Right atrium auricular region (tissue), 2 donors: ENCODE measurements at regions not wholly inside any gene's neighbourhood (a gene's known extent, or its start where the extent isn't known, plus 50 kb on each side); places are given as distances from the start of the nearest gene placed in this dataset.

ENCODE experiments used
- DNase-seq: peaks from one replicate; pipeline ENCODE4 v3.0.0-alpha.2; 2019; ENCODE audit warnings: low spot score
- H3K27ac ChIP-seq, 2 donors: fragments of 200-600 bp; sonication (generic); 1 replicate in 1 of 2; 2 replicates in 1 of 2; pipeline ENCODE4 v1.5.1; 2016 to 2019
- H3K27me3 ChIP-seq, 2 donors: fragments of 200-600 bp; sonication (generic); one replicate each; pipeline versions ENCODE4 v1.5.1 to v1.6.0; 2017 to 2019
- H3K36me3 ChIP-seq: fragments of 200-600 bp; sonication (generic); one replicate; pipeline ENCODE4 v1.5.1; 2016
- H3K4me1 ChIP-seq, 2 donors: fragments of 200-600 bp; sonication (generic); one replicate each; pipeline versions ENCODE4 v1.5.1 to v1.6.0; 2017 to 2019
- H3K4me3 ChIP-seq, 2 donors: fragments of 200-600 bp; sonication (generic); 1 replicate in 1 of 2; 2 replicates in 1 of 2; pipeline ENCODE4 v1.5.1; 2017 to 2019; ENCODE audit warnings: mild to moderate bottlenecking in 1 of 2, moderate library complexity in 1 of 2
- H3K9me3 ChIP-seq, 2 donors: fragments of 200-600 bp; sonication (generic); one replicate each; pipeline ENCODE4 v1.5.1; 2019
- TF ChIP-seq, protein P1 (sequence below), 2 donors: fragments of 200-600 bp; sonication (generic); IDR thresholded peaks; one replicate each; pipeline ENCODE4 v1.5.1; 2019; ENCODE audit warnings: antibody characterized with exemption in 2 of 2

DNA sequence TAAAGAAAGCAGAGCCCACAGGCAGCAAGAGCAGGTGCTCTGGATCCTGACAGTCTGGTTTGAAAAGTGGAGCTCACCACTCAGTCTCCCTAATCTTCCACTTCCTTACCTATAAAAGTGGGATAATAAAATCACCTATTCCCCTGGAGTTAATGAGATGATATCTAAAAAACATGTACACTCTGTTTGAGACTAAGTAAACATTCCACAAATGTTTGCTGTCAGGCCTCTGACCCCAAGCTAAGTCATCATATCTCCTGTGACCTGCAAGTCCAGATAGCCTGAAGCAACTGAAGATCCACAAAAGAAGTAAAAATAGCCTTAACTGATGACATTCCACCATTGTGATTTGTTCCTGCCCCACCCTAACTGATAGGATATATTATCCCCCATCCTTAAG lies 1324.5 kb downstream of the XPNPEP1 start:
- H3K4me3 ChIP-seq = no peak overlapping the region
- DNase-seq = no peak
- TF ChIP-seq, protein P1, sequence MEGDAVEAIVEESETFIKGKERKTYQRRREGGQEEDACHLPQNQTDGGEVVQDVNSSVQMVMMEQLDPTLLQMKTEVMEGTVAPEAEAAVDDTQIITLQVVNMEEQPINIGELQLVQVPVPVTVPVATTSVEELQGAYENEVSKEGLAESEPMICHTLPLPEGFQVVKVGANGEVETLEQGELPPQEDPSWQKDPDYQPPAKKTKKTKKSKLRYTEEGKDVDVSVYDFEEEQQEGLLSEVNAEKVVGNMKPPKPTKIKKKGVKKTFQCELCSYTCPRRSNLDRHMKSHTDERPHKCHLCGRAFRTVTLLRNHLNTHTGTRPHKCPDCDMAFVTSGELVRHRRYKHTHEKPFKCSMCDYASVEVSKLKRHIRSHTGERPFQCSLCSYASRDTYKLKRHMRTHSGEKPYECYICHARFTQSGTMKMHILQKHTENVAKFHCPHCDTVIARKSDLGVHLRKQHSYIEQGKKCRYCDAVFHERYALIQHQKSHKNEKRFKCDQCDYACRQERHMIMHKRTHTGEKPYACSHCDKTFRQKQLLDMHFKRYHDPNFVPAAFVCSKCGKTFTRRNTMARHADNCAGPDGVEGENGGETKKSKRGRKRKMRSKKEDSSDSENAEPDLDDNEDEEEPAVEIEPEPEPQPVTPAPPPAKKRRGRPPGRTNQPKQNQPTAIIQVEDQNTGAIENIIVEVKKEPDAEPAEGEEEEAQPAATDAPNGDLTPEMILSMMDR (IDR thresholded peaks at IDR 0.05) = no peak

GRCh38 chr10:108598320-108598695 lies 1325.0 kb downstream of the XPNPEP1 start:
- DNase-seq = no peak
- Histone ChIP-seq H3K4me1 (no peaks in the 10 kb centered on the region), H3K27me3 (no peaks in the 10 kb centered on the region), H3K27ac (no peak overlapping the region), H3K36me3 (no peaks in the 10 kb centered on the region), H3K9me3 (no peaks in the 10 kb centered on the region), H3K4me3 (no peak overlapping the region)
- TF ChIP-seq, protein P1 (IDR thresholded peaks at IDR 0.05) = no peak

More for the DNA sequence above, 1324.5 kb downstream of the XPNPEP1 start:
- Histone ChIP-seq H3K9me3 (no peaks in the 10 kb centered on the region), H3K4me1 (no peaks in the 10 kb centered on the region), H3K27ac (no peak overlapping the region), H3K36me3 (no peaks in the 10 kb centered on the region), H3K27me3 (no peaks in the 10 kb centered on the region)

- Histone ChIP-seq H3K4me3 (no peak overlapping the region), H3K4me1 (no peaks in the 10 kb centered on the region), H3K9me3 (no peaks in the 10 kb centered on the region), H3K36me3 (no peaks in the 10 kb centered on the region), H3K27ac (no peak overlapping the region), H3K27me3 (no peaks in the 10 kb centered on the region)
- no peak for DNase-seq
- TF ChIP-seq, protein P1 (IDR thresholded peaks at IDR 0.05) = no peak
Observed at GRCh38 chr10:108597657-108598319, 1325.5 kb downstream of the XPNPEP1 start.

DNA sequence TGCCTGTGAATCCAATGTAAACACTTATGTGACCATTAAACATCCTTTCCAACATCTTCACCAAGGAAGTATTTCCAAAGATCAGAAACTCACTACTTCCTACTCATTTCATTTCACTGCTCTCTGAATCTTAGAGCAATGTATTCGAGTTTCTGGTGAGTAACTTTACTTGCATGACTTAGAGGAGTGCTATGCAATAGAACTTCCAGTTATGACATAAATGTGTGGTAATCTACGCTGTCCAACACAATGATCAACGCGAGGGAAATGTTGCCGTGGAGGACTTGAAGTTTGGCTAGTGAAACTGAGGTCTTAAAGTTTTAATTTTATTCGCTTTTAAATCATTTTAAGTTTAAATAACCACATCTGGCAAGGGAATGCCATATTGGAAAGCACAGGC lies 1326.3 kb downstream of the XPNPEP1 start:
- Histone ChIP-seq H3K4me3 (no peak overlapping the region), H3K4me1 (no peaks in the 10 kb centered on the region), H3K9me3 (no peaks in the 10 kb centered on the region), H3K36me3 (no peaks in the 10 kb centered on the region), H3K27me3 (no peaks in the 10 kb centered on the region), H3K27ac (no peak overlapping the region)
- TF ChIP-seq, protein P1 (IDR thresholded peaks at IDR 0.05) = no peak
- no peak for DNase-seq

GRCh38 chr10:108592956-108593355 lies 1330.4 kb downstream of the XPNPEP1 start:
- H3K4me1 ChIP-seq = no peaks in the 10 kb centered on the region
- H3K36me3 ChIP-seq = no peaks in the 10 kb centered on the region
- no peak for DNase-seq
- H3K9me3 ChIP-seq = no peaks in the 10 kb centered on the region
- no peak overlapping the region for H3K4me3 ChIP-seq
- no peaks in the 10 kb centered on the region for H3K27me3 ChIP-seq
- TF ChIP-seq, protein P1 (IDR thresholded peaks at IDR 0.05) = no peak
- no peak overlapping the region for H3K27ac ChIP-seq

DNA sequence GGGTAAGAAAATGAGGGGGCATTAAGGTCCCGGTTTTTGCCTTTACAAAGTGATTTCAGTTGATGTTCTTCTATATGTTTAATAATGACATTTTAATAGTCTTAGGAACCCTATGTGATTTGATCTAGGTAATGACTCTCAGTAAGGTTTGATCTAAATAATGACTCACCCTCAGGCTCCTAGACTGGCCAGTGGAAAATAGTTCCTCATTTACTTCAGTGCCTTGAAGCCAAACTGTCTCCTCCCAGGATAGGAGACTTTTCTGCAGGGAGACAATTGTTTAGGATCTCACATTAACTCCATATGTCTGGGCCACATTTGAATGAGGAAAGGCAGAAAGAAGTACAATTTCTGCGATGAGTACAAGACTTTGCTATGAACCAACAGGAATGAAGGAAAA lies 1331.9 kb downstream of the XPNPEP1 start:
- no peak for DNase-seq
- H3K9me3 ChIP-seq = no peaks in the 10 kb centered on the region
- no peak overlapping the region for H3K27ac ChIP-seq
- H3K4me3 ChIP-seq = no peak overlapping the region
- no peaks in the 10 kb centered on the region for H3K27me3 ChIP-seq
- no peaks in the 10 kb centered on the region for H3K36me3 ChIP-seq
- no peaks in the 10 kb centered on the region for H3K4me1 ChIP-seq
- TF ChIP-seq, protein P1 (IDR thresholded peaks at IDR 0.05) = no peak
